Right lobe of liver (tissue), 6 donors: ENCODE measurements at regions not wholly inside any gene's neighbourhood (a gene's known extent, or its start where the extent isn't known, plus 50 kb on each side); places are given as distances from the start of the nearest gene placed in this dataset.

Experiments used
- ATAC-seq, 4 donors: fragments of 200-7000 bp; cut with Tn5 transposase; one replicate each; pipeline ENCODE4 v1.9.1; 2020; ENCODE audit warnings: mild to moderate bottlenecking in 4 of 4, moderate library complexity in 4 of 4
- DNase-seq, 3 donors: peaks; one replicate each; pipeline ENCODE4 v3.0.0-alpha.2; 2020
- H3K27ac ChIP-seq, 3 donors: fragments of 200-600 bp; one replicate each; pipeline ENCODE4 v1.8.0; 2022
- H3K27me3 ChIP-seq, 2 donors: fragments of 200-600 bp; one replicate each; pipeline ENCODE4 v1.8.0; 2022
- H3K36me3 ChIP-seq, 4 donors: fragments of 200-600 bp; sonication (generic) in 1 of 4; one replicate each; pipeline versions ENCODE4 v1.5.1 to v1.8.0; 2017 to 2022; ENCODE audit warnings: control low read depth in 1 of 4
- H3K4me1 ChIP-seq, 4 donors: fragments of 200-600 bp; sonication (generic) in 1 of 4; one replicate each; pipeline versions ENCODE4 v1.5.1 to v1.8.0; 2017 to 2022; ENCODE audit warnings: control low read depth in 1 of 4
- H3K4me3 ChIP-seq, 3 donors: fragments of 200-600 bp; one replicate each; pipeline ENCODE4 v1.8.0; 2022
- H3K9me3 ChIP-seq, 4 donors: fragments of 200-600 bp; sonication (generic) in 1 of 4; one replicate each; pipeline versions ENCODE4 v1.5.1 to v1.8.0; 2017 to 2022; ENCODE audit warnings: control low read depth in 1 of 4
- POLR2A ChIP-seq: fragments of 450-650 bp; IDR thresholded peaks from one replicate; pipeline ENCODE4 v1.6.1; 2017; ENCODE audit warnings: antibody characterized with exemption, mild to moderate bottlenecking
- WGBS: methylation state at CpG from one replicate; pipeline ENCODE4 v1.1.6; 2018; ENCODE audit warnings: low coverage, low lambda C conversion rate; ENCODE audit not compliant: insufficient coverage; ENCODE audit errors: missing lambda C conversion rate; 5-methylcytosine and 5-hydroxymethylcytosine counted together
- intact Hi-C, 2 donors: fragments of 100-400 bp; cut with DNase I; formaldehyde crosslinking; loops; one replicate each; pipeline versions ENCODE4 v1.11.2 to v1.14.1; 2022
- TF ChIP-seq, protein P1 (sequence below), 4 donors: fragments of 200-600 bp in 3 of 4; fragments of 450-650 bp in 1 of 4; IDR thresholded peaks; one replicate each; pipeline versions ENCODE4 v1.5.1 to v1.8.0; 2016 to 2022; ENCODE audit warnings: antibody characterized with exemption in 4 of 4, mild to moderate bottlenecking in 2 of 4
- donor health status: DM: no; HTN: yes; CAD: no.
- donor health status: DM: no; HTN: no; CAD: no.
- donor health status: DM: no; HTN: no; CAD: no.
- donor health status: DM: no; HTN: yes; CAD: no.
- donor health status: DM: no; HTN: yes; CAD: no.

- H3K4me3 ChIP-seq: no peak overlapping the region
- intact Hi-C loops: no loop called here
- TF ChIP-seq, protein P1, sequence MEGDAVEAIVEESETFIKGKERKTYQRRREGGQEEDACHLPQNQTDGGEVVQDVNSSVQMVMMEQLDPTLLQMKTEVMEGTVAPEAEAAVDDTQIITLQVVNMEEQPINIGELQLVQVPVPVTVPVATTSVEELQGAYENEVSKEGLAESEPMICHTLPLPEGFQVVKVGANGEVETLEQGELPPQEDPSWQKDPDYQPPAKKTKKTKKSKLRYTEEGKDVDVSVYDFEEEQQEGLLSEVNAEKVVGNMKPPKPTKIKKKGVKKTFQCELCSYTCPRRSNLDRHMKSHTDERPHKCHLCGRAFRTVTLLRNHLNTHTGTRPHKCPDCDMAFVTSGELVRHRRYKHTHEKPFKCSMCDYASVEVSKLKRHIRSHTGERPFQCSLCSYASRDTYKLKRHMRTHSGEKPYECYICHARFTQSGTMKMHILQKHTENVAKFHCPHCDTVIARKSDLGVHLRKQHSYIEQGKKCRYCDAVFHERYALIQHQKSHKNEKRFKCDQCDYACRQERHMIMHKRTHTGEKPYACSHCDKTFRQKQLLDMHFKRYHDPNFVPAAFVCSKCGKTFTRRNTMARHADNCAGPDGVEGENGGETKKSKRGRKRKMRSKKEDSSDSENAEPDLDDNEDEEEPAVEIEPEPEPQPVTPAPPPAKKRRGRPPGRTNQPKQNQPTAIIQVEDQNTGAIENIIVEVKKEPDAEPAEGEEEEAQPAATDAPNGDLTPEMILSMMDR (IDR thresholded peaks at IDR 0.05): no peak
- no peak for TF ChIP-seq POLR2A
- no peak for DNase-seq
- H3K27me3 ChIP-seq: no peaks in the 10 kb centered on the region
- H3K9me3 ChIP-seq: no peaks in the 10 kb centered on the region
- WGBS: 70% methylated on average over 4 of the region's 4 CpGs
- ATAC-seq: no peak
- H3K4me1 ChIP-seq: no peaks in the 10 kb centered on the region
- no peak overlapping the region for H3K27ac ChIP-seq
- no peaks in the 10 kb centered on the region for H3K36me3 ChIP-seq
These were observed 745.9 kb downstream of the TBC1D32 start for GRCh38 chr6:120588424-120588823.

GRCh38 chr6:120587381-120587780, 746.9 kb downstream of the TBC1D32 start:
- Histone ChIP-seq H3K27me3 (no peaks in the 10 kb centered on the region), H3K36me3 (no peaks in the 10 kb centered on the region), H3K4me1 (no peaks in the 10 kb centered on the region), H3K4me3 (no peak overlapping the region), H3K9me3 (no peaks in the 10 kb centered on the region), H3K27ac (no peak overlapping the region)
- WGBS: 31% methylated on average over 1 of the region's 1 CpG
- ATAC-seq (no peak), DNase-seq (no peak)
- intact Hi-C loops: no loop called here
- no peak for TF ChIP-seq POLR2A
- TF ChIP-seq, protein P1 (IDR thresholded peaks at IDR 0.05): no peak

- Histone ChIP-seq H3K4me3 (no peak overlapping the region), H3K27ac (no peak overlapping the region), H3K9me3 (no peaks in the 10 kb centered on the region), H3K36me3 (no peaks in the 10 kb centered on the region), H3K4me1 (no peaks in the 10 kb centered on the region), H3K27me3 (no peaks in the 10 kb centered on the region)
- no peak for DNase-seq
- WGBS: 51% methylated on average over 4 of the region's 9 CpGs
- no peak for TF ChIP-seq POLR2A
- TF ChIP-seq, protein P1 (IDR thresholded peaks at IDR 0.05): no peak
- intact Hi-C loops: no loop called here
- ATAC-seq: no peak
These were observed 750.0 kb downstream of the TBC1D32 start for GRCh38 chr6:120584111-120584760.

- Histone ChIP-seq H3K27me3 (no peaks in the 10 kb centered on the region), H3K4me1 (no peaks in the 10 kb centered on the region), H3K9me3 (no peaks in the 10 kb centered on the region), H3K36me3 (no peaks in the 10 kb centered on the region), H3K27ac (no peak overlapping the region), H3K4me3 (no peak overlapping the region)
- DNase-seq (no peak), ATAC-seq (no peak)
- TF ChIP-seq, protein P1 (IDR thresholded peaks at IDR 0.05): no peak
- TF ChIP-seq POLR2A: no peak
- 54% methylated on average over 4 of the region's 4 CpGs for WGBS
- intact Hi-C loops: no loop called here
These were observed 758.2 kb downstream of the TBC1D32 start for GRCh38 chr6:120576061-120576460.

DNA sequence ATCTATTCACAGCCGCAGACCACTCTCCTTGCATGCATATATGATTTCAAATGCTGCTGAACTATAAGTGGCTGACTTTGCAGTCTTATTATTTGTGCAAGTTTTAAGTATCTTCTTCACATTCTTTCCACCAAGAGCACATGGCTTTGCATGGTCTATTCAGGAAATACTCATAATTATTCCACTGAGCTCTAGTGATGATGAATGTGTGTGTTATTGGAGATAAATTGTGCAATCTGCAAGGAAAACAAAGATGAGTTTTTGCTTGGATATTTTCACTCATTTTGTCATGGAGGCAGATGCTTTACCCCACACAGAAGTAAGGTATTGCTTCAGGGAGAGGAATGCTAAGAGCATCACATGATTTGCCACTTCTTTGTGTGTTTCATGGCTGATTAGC, 764.6 kb downstream of the TBC1D32 start:
- no peaks in the 10 kb centered on the region for H3K27me3 ChIP-seq
- TF ChIP-seq, protein P1 (IDR thresholded peaks at IDR 0.05): no peak
- no peak for TF ChIP-seq POLR2A
- intact Hi-C loops: no loop called here
- 40% methylated on average over 1 of the region's 1 CpG for WGBS
- H3K4me1 ChIP-seq: no peaks in the 10 kb centered on the region
- H3K4me3 ChIP-seq: no peak overlapping the region
- no peaks in the 10 kb centered on the region for H3K36me3 ChIP-seq
- DNase-seq: no peak
- no peak for ATAC-seq
- H3K9me3 ChIP-seq: no peaks in the 10 kb centered on the region
- no peak overlapping the region for H3K27ac ChIP-seq
